GM18868 (cell line): ENCODE measurements at regions not wholly inside any gene's neighbourhood (a gene's known extent, or its start where the extent isn't known, plus 50 kb on each side); places are given as distances from the start of the nearest gene placed in this dataset.

Experiments
- ATAC-seq: cut with Tn5 transposase; IDR thresholded peaks from one replicate; pipeline ENCODE4 v1.9.1; 2021; ENCODE audit warnings: mild to moderate bottlenecking, moderate library complexity; ENCODE audit not compliant: unreplicated experiment

DNA sequence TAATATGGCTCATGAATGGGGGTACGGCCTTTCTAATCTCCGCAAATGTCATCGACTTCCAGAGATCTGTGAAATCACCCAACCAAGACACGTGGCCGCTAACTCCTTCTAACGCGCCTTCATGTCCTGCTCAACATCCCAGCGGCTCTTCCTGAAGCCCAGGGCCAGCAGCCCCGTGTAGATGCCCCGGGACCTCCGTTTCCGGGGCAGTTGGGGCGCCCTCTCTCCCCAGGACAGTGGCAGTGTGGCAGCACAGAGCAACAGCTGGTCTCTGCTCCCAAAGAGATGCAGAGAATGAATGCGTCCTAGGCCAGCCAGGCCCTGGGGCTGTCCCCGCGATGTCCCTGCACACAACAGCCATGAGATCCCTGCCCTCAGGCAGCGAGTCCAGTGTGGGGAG, 153.5 kb downstream of the RBFOX3 start:
- no peak for ATAC-seq

- no peak for ATAC-seq
Observed at GRCh38 chr17:79455636-79456035, 155.2 kb downstream of the RBFOX3 start.

GRCh38 chr17:79454826-79455225, 156.0 kb downstream of the RBFOX3 start:
- ATAC-seq = no peak

GRCh38 chr17:79453481-79453880, 157.4 kb downstream of the RBFOX3 start:
- ATAC-seq = no peak

DNA sequence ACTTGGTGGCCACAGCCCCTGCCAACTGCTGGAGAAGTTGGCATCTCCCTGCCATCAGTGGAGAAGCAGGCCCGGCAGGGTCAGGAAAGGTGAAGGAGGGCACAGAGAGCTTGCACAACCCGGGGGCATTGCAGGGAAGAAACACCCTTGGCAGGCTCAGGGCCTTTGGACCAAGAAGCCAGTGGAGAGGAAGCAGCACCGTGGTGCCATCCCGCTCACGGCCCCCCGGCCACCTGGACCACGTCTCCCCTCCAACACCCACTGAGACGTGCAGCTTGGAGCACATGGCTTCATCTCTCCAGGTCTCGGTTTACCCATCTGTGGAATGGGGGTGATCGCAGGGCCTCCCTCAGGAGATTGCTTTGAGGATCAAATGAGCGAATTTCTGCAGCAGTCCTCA, 158.1 kb downstream of the RBFOX3 start:
- ATAC-seq = no peak

DNA sequence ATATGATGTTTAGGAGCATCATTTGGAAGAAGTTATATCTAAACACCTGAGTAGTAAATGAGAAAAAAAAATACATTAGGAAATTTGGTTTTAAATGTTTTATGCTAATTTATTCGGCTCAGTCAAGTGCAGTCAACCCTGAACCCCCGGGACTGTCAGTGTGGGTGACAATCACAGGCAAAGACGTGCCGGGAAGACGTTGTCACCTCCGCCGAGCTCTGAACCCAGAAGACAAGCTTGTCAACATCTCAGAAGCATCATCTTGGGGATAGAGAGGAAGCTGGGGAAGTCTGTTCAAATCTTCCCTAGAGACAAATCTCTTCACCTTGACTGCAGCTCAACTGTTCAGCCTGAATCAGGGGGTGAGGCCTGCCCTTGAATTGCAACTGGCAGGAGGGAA, 159.7 kb downstream of the RBFOX3 start:
- no peak for ATAC-seq

DNA sequence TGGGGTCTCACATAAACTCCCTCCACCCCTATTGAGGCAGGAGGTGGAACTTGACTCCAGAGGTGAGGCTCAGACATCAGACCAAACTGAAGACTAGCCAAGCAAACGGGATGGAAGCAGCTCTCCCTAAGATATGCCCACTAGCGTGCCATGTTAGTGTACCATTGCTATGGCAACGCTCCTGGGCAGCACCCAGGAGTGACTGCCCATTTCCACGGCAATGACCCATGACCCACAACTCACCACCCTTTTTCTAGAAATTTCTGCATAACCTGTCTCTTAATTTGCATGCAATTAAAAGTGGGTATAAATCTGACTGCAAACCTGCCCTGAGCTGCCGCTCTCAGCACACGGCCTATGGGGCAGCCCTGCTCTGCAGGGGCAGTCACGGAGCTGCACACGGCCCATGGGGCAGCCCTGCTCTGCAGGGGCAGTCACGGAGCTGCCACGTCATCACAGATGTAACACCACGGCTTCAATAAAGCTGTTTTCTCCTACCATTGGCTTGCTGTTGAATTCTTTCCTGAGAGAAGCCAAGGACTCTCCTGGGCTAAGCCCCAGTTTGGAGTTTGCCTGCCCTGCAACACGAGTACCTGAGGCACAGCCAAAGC, 164.3 kb downstream of the RBFOX3 start:
- ATAC-seq = no peak

- ATAC-seq = no peak
Observed at GRCh38 chr17:79444198-79444597, 166.7 kb downstream of the RBFOX3 start.

DNA sequence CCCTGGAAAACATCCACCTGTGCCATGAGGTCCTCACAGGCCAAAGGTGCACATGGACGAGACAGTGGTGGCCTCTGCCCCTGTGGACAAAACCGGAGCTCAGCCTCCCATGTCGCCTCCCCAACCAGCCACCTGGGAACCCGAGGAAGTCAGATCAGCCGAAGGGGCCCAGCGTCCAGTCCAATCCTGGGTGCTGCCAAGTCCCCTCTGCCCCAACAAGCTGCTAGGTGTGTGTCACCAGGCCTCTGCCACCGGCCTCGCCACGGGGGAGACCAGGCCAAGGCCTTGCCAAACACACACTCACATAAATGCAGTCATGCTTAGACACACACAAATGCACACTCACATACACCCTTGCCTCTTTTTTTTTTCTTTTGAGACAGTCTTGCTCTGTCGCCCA, 167.8 kb downstream of the RBFOX3 start:
- no peak for ATAC-seq

GRCh38 chr17:79441356-79442160, 169.3 kb downstream of the RBFOX3 start:
- ATAC-seq = no peak

- ATAC-seq = no peak
Observed at GRCh38 chr17:79440251-79440650, 170.6 kb downstream of the RBFOX3 start.

DNA sequence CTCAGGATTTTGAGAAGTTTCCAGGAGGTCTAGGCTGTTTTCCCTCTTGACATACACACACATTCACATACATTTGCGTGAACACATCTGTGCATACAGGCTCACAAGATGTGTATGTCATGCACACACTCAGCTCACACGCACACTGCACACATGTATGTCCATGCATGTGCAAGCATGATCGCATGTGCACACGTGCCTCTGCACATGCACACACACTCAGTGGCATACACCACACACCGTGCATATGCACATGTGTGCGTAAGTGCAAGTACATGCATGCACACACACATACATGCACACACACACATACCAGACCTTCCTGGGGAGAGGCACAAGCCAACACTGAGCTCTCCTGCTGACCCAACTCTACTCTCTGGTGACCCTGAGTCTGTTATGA, 171.4 kb downstream of the RBFOX3 start:
- no peak for ATAC-seq

GRCh38 chr17:79438546-79439334, 172.1 kb downstream of the RBFOX3 start:
- no peak for ATAC-seq

DNA sequence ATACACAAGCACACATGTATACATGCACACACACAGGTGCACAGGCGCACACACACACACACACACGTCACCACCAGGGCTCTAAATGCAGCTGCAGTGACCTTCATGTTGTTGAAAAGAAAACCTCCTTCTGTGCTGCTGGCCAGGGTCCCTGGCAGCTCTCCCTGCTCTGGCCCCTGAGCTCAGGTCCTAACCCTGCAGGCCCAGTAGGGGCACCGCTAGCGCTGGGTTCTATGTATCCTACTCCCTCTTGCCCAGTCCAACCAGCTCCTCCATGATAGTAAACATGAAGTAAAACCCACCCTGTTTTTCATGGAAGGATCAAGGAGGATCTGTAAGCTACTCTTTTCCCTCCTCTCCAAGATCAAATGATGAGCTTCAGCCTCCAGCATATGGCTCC, 172.8 kb downstream of the RBFOX3 start:
- ATAC-seq = no peak

- ATAC-seq = no peak
Observed at GRCh38 chr17:79437081-79437480, 173.8 kb downstream of the RBFOX3 start.

DNA sequence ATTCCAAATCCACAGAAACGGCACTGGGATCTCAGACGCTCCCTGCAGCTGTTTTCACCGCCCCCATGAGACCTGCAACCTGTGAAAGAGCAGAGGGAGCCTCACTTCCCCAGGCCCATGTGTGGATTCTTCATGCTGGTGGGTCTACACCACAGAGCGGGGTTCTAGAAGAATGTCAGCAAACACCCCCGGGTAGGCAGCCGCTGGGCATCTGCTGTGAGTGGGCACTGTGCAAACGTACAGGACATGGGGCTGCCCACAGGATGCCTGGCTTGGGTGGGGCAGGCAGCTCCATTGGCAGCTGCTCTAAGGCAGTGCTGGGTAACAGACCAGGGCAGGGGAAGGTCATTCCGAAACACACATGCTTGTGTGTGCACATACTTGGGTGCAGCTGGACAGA, 174.9 kb downstream of the RBFOX3 start:
- no peak for ATAC-seq

GRCh38 chr17:79435296-79435695, 175.6 kb downstream of the RBFOX3 start:
- ATAC-seq = no peak

DNA sequence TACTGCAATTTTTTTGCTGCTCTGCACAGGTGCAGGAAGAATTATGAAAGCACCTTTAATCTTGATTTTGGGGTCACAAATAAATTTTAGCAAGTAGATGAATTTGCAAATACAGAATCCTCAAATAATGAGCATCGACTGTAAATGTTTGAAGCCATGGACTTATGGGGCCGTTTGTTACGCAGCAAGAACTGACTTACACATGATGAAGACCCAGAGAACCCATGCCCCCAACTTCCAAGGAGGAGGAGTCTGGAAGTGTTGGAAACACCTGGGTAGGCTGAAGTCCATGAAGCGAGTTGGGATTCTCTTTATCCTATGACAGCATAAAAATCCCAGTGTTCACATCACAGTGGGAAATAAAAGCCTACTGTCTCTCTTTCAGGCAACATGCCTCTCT, 176.6 kb downstream of the RBFOX3 start:
- no peak for ATAC-seq

DNA sequence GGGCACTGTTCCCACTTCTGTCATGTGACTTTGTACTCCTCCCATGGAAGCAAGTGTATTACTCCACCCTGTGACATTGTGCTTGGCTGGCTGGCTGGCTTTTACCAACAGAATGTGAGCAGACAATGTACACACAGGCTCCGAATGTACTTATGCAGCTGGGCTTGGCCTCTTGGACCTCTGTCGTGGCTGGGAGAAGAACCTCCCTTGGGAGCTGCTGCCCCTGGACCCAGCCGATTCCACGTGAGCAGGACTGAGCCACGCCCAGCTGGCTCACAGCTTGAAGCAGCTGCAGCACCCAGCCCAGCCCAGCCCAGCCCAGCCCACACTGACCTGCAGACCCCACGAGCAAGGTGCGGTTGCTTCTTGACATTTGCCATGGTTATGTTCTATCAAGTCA, 177.5 kb downstream of the RBFOX3 start:
- no peak for ATAC-seq

DNA sequence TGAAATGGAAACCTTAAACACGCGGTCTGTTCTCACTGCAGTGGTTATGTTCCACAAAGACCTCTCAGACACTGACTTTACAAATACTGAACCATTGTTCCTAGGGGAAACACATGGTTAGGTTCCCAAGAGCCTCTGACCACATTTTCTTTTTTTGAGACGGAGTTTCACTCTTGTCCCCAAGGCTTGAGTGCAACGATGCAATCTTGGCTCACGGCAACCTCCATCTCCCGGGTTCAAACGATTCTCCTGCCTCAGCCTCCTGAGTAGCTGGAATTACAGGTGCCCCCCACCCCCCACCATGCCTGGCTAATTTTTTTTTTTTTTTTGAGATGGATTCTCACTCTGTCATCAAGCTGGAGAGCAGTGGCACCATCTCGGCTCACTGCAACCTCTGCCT, 179.7 kb downstream of the RBFOX3 start:
- ATAC-seq = no peak

GRCh38 chr17:79429864-79430494, 180.9 kb downstream of the RBFOX3 start:
- ATAC-seq = no peak
